ENCODE measurements at regions not wholly inside any gene's neighbourhood (a gene's known extent, or its start where the extent isn't known, plus 50 kb on each side); places are given as distances from the start of the nearest gene placed in this dataset.

DNA sequence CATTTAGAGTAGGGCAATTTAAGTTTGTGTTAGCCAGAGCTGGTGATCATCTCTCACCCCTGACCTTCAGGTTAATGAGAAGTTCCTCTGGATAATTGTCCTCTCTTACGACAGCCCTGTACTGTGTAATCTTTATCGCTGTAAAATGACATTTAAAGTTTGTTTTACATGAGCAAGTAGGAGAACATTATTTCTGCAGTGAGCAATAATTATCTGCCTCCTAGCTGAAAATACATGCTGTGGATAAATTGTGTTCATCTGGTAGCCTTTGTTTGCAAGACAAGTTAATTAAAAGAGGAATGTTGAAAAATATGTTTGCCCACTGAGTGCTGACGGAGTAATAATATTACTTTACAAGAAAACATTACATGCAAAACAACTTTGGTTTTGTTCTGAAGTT, 1083.8 kb upstream of the NUDT12 start:
- TF ChIP-seq, protein P1, sequence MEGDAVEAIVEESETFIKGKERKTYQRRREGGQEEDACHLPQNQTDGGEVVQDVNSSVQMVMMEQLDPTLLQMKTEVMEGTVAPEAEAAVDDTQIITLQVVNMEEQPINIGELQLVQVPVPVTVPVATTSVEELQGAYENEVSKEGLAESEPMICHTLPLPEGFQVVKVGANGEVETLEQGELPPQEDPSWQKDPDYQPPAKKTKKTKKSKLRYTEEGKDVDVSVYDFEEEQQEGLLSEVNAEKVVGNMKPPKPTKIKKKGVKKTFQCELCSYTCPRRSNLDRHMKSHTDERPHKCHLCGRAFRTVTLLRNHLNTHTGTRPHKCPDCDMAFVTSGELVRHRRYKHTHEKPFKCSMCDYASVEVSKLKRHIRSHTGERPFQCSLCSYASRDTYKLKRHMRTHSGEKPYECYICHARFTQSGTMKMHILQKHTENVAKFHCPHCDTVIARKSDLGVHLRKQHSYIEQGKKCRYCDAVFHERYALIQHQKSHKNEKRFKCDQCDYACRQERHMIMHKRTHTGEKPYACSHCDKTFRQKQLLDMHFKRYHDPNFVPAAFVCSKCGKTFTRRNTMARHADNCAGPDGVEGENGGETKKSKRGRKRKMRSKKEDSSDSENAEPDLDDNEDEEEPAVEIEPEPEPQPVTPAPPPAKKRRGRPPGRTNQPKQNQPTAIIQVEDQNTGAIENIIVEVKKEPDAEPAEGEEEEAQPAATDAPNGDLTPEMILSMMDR (conservative IDR thresholded peaks at IDR 0.05; ENCODE audit: low read depth, low read length), result no peak
- TF ChIP-seq CHD1 (IDR thresholded peaks at IDR 0.05; ENCODE audit: low read depth, low read length) (no peak), SMC3 (IDR thresholded peaks at IDR 0.05; ENCODE audit: low read depth, low read length) (no peak), RAD21 (IDR thresholded peaks at IDR 0.05; ENCODE audit: low read length) (no peak), MAFK (IDR thresholded peaks at IDR 0.05; ENCODE audit: low read depth, low read length) (no peak), POLR2A (IDR thresholded peaks at IDR 0.05; ENCODE audit: low read depth, low read length) (no peak), CEBPB (IDR thresholded peaks at IDR 0.05; ENCODE audit: low read depth, low read length) (no peak)

All from IMR-90 (cell line).